ENCODE measurements at regions not wholly inside any gene's neighbourhood (a gene's known extent, or its start where the extent isn't known, plus 50 kb on each side); places are given as distances from the start of the nearest gene placed in this dataset.

GRCh38 chr12:67446716-67447115 lies 177.6 kb downstream of the CAND1 start:
- TF ChIP-seq EP300 (IDR thresholded peaks at IDR 0.05; ENCODE audit: borderline replicate concordance) (no peak), FOXM1 (IDR thresholded peaks at IDR 0.05; ENCODE audit: borderline replicate concordance, low read depth) (no peak), TAF1 (IDR thresholded peaks at IDR 0.05; ENCODE audit: low read depth) (no peak), TCF12 (IDR thresholded peaks at IDR 0.05; ENCODE audit: low read depth) (no peak)

All from Ishikawa (cell line).